SK-N-SH (cell line): ENCODE measurements at regions not wholly inside any gene's neighbourhood (a gene's known extent, or its start where the extent isn't known, plus 50 kb on each side); places are given as distances from the start of the nearest gene placed in this dataset.

Experiments used
- CHD2 ChIP-seq: fragments of 150-350 bp; IDR thresholded peaks from 2 replicates; pipeline ENCODE4 v1.6.1; 2018; ENCODE audit warnings: low read length; ENCODE audit not compliant: partially characterized antibody
- CTCF ChIP-seq: fragments of 200-600 bp; sonication (generic); IDR thresholded peaks from 2 replicates; pipeline ENCODE4 v1.6.1; 2017; ENCODE audit warnings: antibody characterized with exemption, mild to moderate bottlenecking, moderate library complexity
- GATA2 ChIP-seq: sonication (generic); formaldehyde crosslinking; IDR thresholded peaks from 2 replicates; pipeline ENCODE4 v1.5.0; 2020; ENCODE audit warnings: mild to moderate bottlenecking, missing genetic modification reagents
- MAX ChIP-seq: IDR thresholded peaks from 2 replicates; pipeline ENCODE4 v1.4.0; 2012; ENCODE audit warnings: low read depth
- PBX3 ChIP-seq: IDR thresholded peaks from 2 replicates; pipeline ENCODE4; 2012
- POLR2AphosphoS5 ChIP-seq: IDR thresholded peaks from 2 replicates; pipeline ENCODE4 v1.6.1; 2012; ENCODE audit warnings: low read depth, low read length
- RCOR1 ChIP-seq: fragments of 150-350 bp; IDR thresholded peaks from 2 replicates; pipeline ENCODE4 v1.6.1; 2017; ENCODE audit warnings: antibody characterized with exemption, low read length
- REST ChIP-seq: IDR thresholded peaks from 2 replicates; pipeline ENCODE4 v1.6.1; 2012; ENCODE audit warnings: mild to moderate bottlenecking, low read depth, low read length, moderate library complexity
- RFX5 ChIP-seq: IDR thresholded peaks from 2 replicates; pipeline ENCODE4 v1.6.1; 2012; ENCODE audit warnings: mild to moderate bottlenecking, improper control_type of control experiment, low read length
- SMC3 ChIP-seq: IDR thresholded peaks from 2 replicates; pipeline ENCODE4 v1.6.1; 2012; ENCODE audit warnings: low read depth, low read length, improper control_type of control experiment
- TCF12 ChIP-seq: IDR thresholded peaks from 2 replicates; pipeline ENCODE4 v1.4.0; 2012

GRCh38 chr11:19559746-19560145 lies 152.9 kb upstream of the NAV2 start:
- TF ChIP-seq PBX3 (no peak), CTCF (no peak), POLR2AphosphoS5 (no peak), MAX (no peak), CHD2 (peak; percentile 41), TCF12 (0 out of 2 replicates have a peak, but pooled peaks have one; percentile 15), RFX5 (no peak), REST (no peak), RCOR1 (peak; percentile 86; the same call in 1 of the 2 replicates), SMC3 (no peak), GATA2 (CRISPR knock-in tag) (peak; percentile 81)
